KG1 (cell line): ENCODE measurements at regions not wholly inside any gene's neighbourhood (a gene's known extent, or its start where the extent isn't known, plus 50 kb on each side); places are given as distances from the start of the nearest gene placed in this dataset.

Source experiments
- DNase-seq: peaks from one replicate; lab custom pipeline; 2025; lab: John Stamatoyannopoulos, UW

DNA sequence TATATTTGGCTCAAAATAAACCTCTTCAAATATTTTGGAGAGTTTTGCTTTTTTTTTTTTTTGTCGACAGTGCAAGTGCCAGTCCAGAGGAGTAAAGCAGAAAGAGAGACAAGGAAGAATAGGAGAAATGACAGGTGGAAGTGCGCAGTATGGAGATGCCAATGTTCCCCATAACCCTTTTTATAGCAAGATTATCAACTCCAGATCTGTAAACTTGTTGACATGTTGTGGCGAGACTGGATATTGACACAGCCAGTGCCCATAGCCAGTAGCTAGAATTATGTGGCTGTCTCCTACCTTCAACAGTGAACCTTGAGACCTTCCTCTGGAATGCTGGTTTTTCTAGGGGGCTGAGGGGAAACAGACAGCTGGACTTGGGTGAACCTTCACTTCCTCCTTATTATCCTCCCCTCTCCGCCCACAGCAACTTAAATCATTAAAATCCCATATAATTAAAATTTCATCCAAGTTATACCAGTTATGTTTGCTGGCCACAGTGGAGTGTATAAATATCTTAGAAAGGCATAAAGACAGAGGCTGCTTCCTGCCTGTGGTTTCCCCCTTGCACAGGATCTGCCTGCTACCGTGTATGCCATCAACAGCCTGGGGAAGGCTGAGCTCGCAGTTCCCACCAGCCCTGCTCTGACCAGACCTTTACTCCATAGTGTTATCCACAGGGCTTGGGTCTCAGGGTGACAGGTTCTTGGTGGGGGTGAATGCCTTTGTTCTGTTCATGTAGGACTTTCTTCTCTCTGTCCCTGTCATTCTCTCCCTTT is 112.3 kb upstream of the ANKH start:
- peak; percentile 65 for DNase-seq

DNA sequence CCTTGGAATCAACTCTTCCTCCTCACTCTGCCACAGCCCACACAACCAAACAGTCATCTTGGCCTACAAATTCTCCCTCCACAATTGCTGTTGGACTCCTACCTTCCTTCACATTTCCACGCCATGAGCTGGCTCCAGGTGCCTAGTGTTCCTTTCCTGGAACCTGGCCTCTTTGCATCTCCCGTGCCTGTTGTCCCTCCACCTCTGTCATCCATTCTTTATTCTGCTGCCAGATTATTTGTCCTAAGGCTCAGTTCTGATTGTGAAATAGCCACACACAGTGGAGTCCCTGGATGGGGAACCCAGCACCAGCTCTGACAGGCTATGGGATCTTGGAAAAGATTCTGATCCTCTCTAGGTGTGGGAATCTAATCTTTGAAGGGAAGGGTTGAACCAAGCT is 109.1 kb upstream of the ANKH start:
- DNase-seq, result no peak

DNA sequence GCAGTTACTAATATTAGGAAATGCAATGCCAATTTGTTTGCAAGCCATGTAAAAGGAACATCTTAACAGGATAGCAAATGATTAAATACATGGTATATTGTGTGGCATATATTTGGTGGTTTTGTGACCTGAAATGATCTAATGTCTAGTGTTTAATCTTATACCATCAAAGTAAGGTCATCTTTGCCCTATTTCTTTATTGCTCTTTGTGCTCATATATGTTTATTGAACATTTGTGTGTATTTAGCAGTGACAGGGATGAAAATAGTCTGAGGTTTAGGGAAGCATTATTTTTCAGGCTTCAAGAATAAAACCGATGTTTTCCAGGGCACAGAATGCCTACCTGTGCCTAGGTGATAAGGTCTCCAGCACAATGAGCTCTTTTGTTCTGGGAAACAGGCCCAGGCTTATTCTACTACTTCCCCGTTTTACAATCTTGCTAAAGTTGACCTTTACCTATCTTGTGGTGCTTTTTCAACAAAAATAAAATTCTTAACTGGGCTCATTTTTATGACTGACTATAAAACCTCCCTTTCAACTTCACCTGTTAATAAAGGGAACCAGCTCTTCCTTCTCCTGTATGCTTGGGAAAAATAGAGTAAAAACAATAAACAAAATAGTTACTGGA is 105.6 kb upstream of the ANKH start:
- DNase-seq, result no peak

DNA sequence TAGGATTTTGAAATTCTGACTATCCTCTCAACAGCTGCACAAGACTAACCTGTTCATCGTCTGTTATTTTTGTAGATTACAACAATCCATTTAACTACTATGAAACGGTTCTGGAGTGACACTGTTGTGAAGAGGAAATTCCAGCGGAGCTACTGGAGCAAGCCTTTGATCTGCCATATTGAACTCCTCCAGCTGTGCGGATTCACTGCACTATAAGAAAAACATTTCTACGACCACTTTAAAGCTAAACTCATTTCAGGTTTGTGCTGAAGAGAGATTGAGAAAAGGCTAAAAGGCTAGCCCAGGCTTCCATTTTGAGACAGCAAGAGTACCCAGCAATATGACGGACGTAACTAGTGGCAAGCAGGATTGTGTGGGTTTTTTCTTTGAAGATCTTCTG is 104.9 kb upstream of the ANKH start:
- DNase-seq, result no peak

DNA sequence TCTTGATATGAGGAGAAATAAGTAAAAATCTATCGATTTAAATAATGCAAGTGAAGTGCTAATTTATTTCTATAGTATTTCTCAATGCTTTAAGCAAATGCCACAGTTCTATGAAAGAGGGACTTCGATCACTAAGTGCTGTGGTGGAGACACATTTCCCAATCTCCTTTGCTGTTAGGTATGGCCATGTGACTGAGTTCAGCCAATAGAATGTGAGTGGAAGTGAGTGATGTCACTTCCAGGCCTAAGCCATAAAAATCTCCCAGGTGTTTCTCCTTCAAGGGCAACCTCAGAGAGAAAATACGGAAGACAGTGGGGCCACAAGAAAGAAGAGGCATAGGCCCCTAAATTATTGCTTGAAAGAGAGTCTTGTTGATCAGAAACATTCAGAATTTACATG is 100.3 kb upstream of the ANKH start:
- no peak for DNase-seq

DNA sequence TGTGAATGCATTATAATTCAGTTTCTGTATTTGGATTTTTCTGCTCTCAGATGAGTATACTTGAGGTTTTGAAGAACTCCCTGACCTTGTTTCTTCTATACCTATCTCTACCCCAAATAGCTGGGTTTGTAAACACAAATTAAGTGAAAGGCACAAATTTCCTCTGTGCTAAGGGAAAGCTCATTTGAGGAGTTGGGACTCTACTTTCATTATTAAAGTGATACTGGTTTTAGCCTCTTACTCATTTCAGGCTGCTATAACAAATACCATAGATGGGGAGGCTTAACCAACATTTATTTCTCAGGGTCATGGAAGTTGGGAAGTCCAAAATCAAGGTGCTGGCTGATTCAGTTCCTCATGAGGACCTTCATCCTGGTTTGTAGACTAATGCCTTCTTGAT is 97.2 kb upstream of the ANKH start:
- DNase-seq, result no peak

DNA sequence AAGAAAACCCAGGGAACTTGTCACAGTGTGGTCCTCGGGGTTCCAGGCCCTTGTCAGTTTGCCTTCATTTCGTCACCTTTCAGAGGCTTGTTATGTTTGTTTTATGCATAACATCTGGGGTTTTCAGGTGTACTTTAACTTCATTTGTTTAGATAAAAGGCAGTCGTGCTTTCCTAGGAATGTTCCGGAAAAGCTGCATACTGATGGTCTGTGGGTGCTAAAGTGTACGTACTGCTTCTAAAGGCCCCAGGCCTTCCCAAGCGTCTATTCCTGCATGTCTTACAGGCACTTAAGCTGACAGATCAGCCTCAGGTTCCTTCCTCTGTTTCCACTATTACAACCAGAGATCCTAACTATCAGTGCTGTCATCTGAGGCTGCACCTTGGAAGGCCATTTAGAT is 95.6 kb upstream of the ANKH start:
- DNase-seq, result no peak

DNA sequence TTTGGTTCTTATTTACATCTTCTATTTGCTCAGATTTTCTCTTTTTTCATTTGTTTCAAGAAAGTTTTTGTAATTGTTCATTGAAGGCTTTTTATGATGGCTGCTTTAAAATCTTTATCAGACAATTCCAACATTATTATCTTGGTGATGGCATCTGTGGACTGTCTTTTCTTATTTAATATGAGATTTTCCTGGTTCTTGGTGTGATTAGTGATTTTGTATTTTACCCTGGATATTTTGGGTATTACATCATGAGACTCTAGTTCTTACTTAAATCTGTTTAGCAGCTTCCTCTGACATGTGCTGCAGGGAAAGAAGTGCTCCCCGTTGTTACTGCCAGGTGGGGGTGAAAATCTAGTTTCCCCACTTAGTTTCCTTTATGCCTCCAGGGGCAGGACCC is 94.2 kb upstream of the ANKH start:
- DNase-seq, result no peak

DNA sequence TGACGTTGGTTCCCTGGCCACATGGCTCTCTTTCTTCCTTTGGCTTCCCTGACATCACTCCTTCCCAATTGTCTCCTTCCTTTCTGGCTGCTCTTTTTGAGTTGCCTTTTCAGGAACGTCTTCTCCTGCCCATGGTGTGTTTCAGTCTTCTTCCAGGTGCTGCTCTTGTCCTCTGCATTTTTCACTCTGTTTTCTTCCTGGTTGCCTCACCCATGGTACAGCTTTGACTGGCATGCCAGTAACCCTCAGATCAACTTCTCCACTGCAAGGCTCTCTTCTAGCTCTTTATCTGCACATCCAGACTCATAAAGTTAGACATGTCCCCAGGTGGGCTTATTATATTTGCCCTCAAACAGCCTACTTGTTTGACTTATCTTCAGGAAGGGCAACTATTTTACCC is 91.0 kb upstream of the ANKH start:
- no peak for DNase-seq

DNA sequence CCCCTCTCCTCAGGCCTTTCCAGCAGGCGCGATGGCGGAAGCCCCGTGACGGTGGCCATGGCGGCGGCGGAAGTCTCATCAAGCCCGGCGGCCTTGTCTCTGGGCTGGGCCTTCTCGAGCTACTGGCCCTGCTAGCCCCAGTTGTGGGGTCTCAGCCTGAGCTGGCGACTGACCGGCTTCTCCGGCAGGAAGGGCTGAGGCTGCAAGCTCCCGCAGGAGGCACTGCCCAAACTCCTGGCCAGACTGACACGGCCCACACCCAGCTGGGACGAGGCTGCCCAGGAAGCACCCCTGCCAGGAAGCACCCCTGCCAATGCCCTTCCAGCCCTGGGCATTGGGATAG is 88.5 kb upstream of the ANKH start:
- DNase-seq, result no peak

DNA sequence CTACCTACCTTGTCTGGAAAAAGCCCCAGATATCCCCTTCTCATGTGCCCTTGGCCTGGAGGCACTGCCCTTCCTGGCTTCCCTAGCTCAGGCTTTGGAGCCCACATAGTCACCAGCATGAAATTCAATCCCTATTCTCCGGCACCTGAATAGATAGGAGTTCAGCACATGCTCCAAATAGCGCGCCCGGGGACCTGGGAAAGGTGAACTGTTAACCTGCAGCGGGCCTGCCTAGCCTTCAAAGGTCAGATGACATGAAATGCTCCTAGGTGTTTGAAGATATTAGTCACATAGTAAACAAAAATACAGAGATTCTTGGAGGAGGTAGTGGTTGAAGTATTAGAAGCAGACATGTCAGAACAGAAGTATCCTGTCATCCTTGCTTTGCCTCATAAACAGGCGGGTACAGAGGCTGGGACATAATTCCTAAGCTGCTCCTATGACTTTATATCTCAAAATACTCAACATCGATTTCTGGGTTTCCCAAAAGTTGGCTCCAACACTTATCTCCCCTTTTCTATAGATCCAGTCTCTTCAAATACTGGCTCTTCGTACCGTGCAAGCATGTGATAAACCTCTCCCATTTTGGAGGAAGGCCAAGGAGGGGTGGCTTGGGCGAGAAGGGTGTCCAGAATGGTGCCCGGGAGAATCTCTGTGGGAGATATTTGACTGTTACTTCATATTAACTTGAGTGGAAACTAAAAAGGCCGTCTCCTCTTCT is 88.0 kb upstream of the ANKH start:
- DNase-seq, result no peak

DNA sequence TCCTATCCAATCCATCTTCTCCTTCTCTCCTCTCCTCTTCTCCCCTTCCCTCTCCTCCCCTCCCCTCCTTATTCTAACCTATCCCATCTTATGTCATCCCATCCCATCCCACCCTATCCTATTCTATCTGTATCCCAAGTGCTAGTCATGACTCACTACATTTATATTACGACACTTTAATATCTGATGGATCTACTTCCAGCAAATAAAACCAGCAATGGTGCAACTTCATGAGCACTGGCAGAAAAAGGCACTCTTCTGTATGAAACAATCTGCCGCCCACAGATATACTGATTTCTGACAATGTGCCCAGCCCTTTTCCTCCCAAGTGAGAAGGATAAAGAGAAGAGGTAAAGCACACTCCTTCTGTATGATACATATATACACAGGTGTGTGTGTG is 86.6 kb upstream of the ANKH start:
- DNase-seq, result no peak

DNA sequence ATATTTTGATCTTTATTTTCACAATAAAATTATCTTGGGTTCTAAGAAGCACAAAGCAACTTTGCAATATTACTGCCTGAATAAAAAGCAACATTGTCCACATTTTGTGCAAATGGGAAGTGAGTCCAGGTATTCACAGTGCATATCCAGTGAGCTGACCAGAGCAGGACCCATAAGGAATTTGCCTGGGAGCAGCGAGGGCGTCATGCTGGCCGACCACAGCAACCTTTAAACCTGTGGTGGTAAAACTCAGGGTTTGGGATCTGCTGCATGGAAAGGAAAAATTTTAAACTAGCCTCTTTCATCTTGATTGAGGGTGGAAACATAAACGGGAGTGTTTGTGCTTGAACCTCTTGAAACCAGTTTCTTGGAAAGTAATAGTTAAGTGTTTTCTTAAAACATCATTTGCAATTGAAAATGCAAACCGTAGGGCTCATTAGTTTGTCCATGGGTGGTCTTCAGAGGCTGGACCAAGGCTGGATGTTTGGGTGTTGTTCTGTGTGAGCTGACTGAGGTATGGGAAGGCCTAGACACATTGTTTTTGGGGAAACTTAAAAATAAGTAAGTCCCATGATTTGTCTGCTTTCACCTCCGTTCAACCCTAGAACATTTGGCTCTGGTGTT is 85.0 kb upstream of the ANKH start:
- no peak for DNase-seq

DNA sequence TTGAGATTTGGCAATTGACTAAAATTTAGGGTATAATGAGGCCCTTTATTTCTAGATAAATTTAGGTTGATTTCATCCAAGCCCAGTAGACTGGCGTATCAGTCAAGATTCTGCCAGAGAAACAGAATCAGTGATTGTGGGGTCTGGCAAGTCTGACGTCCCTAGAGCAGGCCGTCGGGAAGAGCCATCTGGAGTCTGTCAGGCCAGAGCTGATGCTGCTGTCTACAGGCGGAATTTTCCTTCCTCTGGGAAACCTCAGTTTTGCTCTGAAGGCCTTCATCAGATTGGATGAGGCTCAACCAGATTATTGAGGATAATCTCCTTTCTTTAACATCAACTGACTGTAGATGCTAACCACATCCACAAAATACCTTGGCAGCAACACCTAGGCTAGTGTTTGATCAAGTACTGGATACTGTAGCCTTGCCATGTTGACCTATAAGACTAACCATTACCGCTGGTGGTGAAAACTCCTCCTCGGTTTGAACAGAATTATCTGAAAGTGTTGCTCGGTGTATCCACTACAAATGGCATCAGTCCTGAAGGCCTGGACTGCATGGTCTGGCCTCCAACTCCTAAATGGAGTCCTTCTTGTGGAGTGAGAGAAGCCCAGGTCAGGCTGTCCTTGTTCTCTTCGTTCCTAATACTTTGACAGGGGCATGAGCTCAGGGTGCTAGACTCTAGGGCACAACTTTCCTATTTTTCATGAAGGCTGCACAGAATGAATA is 83.2 kb upstream of the ANKH start:
- DNase-seq, result no peak

DNA sequence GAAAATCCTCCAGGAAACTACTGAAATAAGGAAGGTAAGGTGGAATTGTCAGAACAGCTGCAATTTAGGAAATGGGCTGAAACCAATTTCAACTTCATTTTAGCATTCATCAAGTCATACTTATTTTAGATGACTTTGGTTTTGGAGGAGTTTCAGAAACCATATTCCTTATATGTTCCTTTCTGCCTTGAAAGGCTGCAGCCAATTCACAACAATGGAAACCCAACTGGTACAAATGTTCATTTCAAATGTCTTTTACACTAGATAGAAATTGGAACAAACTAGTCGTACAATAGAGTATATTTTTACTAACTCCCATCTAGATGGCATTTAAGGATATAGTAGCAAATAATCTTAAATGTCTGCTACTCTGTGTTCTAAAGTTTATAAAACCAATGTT is 82.6 kb upstream of the ANKH start:
- no peak for DNase-seq

DNA sequence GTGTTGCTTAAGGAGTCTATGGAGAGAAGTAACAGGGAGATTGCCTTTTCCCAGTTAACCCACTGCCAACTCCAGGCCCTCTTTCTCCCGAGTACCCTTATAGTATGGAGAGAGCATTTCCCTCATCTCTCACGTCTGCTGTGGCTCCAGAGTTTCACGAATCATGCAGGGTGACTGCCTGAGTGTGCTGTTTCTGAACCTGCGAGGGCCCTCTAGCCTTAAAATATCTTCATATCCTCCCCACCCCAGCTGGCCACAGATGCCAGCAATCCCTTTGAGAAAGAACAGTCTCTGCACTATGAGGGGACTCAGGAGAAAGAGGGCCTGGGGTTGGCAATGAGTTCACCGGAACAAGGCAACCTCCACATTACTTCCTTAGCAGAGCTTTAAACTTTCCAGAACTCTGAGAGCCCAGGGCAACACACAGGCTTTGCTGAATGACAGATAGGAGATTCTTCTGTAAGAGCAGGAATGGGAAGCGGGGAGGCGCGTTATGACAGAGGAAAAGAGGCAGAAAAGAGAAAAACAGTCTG is 81.6 kb upstream of the ANKH start:
- DNase-seq, result no peak

DNA sequence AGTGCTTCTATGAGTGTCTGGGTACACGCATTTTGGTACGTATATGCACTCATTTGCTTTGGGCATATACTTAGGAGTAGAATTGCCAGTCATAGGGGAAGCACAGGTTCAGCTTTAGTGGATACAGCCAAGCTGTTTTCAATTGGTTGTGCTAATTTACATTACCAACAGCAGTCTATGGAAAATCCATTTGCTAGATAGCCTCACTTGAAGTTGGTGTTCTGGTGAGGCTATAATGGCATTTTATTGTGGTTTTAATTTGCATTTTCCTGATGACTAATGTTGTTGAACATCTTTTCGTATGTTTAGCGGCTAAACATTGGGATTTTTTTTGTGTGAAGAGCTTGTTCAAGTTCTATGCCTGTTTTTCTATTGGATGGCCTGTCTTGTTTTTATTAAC is 76.8 kb upstream of the ANKH start:
- DNase-seq, result no peak

DNA sequence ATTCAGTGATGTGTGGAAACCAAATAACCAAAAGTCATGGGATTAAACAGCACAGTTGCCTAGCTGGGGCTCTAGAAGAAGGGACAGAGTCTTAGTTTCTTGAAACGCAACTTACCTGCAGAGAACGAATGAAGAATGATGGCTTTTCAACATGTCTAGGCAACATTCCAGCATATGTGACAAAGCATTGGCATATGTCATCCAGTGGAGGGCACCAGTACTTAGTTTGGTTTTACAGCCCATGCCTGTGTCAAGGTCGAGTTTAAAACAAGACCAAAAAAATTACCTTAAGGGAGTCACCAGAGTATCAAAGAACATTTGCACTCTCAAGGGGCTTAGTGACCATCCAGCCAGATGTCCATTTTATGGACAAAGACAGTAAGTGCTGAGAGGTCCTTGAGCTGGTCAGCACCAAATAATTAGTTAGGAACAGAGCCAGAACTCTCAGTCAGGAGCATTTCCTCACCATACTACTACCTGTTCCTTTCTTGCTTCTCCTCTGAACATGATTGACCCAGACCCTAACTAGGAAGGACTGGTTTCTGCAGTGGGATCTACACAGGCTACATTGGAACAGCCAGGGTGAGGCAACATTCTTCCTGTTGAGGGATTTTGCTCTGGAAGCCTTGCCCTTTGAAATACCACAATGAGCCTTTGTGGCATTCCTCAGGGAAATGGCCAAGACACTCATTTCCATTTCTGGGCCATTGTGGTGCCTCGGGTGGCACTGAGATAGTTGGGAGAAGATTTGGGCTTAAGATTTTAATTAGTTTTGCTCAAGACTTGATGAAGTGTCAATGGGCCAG is 75.4 kb upstream of the ANKH start:
- peak; percentile 5 for DNase-seq

DNA sequence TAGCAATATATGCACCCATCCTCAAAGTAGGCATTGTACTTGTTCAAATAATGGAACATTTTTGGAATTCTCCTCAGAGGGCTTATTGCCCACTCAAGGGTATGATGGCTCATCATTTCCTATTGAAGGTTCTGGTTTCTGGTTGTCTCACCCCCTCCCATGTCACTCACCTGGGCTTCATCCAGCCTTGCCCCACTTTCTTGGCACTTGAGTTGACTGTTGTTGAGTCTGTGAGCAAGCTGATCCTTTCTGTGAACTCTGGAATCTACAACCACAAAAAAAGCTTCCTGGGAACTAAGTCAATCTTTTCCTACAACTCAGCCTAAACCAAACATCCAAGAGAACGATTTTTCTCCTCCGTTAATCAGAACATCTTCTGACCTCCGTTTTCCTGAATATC is 73.9 kb upstream of the ANKH start:
- DNase-seq, result no peak

DNA sequence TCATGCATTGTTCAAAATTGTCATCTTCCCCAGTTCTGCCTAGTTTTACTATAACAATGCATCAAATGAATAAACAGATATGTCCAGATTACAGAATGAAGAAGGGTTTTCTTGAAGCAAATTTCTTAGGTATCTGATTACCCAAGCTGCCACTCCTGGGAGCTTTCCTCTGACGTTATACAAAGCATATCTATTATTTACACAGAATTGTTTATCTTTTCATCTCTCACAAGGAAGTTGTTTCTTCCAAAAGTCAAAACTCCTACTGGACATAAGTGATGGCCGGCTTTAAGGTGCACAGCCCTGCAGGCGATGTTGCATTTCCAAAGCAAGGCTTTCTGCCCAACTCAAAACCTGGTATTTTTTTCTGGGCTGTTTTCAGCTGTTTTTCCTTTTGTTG is 73.4 kb upstream of the ANKH start:
- DNase-seq, result no peak

DNA sequence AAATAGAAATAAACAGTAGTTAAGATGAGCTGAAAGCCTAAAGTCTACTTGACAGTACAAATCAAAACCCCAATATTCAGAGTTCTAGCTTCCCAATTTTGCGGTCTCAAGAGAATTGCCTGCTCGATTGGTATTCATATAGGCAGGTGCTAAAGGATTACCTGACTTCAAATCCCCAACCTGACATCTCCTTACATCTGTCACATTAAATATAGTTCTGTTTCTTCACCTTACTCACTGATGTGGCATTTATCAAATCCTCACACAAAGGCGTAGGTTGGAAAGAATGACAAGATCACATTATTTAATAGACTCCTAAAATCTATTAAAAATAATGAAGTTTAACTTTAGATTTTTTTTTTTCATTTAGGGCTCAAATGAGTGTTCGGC is 72.8 kb upstream of the ANKH start:
- no peak for DNase-seq
